Esophagus (tissue), 2 donors: ENCODE measurements at regions not wholly inside any gene's neighbourhood (a gene's known extent, or its start where the extent isn't known, plus 50 kb on each side); places are given as distances from the start of the nearest gene placed in this dataset.

ENCODE experiments used
- H3K27ac ChIP-seq, 2 donors: one replicate each; pipeline ENCODE4 v1.5.1; 2013; ENCODE audit warnings: low read depth in 2 of 2, mild to moderate bottlenecking in 2 of 2, inconsistent platforms in 1 of 2, low read length in 1 of 2, moderate library complexity in 1 of 2
- H3K27me3 ChIP-seq, 2 donors: one replicate each; pipeline ENCODE4 v1.6.1; 2013; ENCODE audit warnings: low read length in 2 of 2, control low read depth in 1 of 2, mild to moderate bottlenecking in 1 of 2; ENCODE audit not compliant: insufficient read depth in 2 of 2, control insufficient read depth in 1 of 2
- H3K36me3 ChIP-seq, 2 donors: one replicate each; pipeline ENCODE4 v1.6.1; 2013; ENCODE audit warnings: low read length in 1 of 2; ENCODE audit not compliant: control insufficient read depth in 2 of 2, insufficient read depth in 2 of 2
- H3K4me1 ChIP-seq, 2 donors: one replicate each; pipeline ENCODE4 v1.6.1; 2013; ENCODE audit warnings: low read length in 1 of 2; ENCODE audit not compliant: control insufficient read depth in 2 of 2, insufficient read depth in 2 of 2
- H3K4me3 ChIP-seq, 2 donors: one replicate each; pipeline ENCODE4 v1.5.1; 2013; ENCODE audit warnings: low read length in 2 of 2, mild to moderate bottlenecking in 2 of 2, low read depth in 1 of 2, moderate library complexity in 1 of 2
- H3K9me3 ChIP-seq, 2 donors: one replicate each; pipeline ENCODE4 v1.6.1; 2013; ENCODE audit warnings: mild to moderate bottlenecking in 2 of 2, low read depth in 1 of 2, low read length in 1 of 2, moderate library complexity in 1 of 2; ENCODE audit not compliant: control insufficient read depth in 2 of 2, insufficient read depth in 1 of 2
- WGBS, 2 donors: extraction: QIAGEN DNeasy Blood & Tissue Kit; methylation state at CpG; one replicate each; pipeline ENCODE4 v1.1.7; 2013; 5-methylcytosine and 5-hydroxymethylcytosine counted together
- donor health status: healthy with polysubstance abuse.
- donor health status: Bipolar disorder and iron deficiency.

GRCh38 chr17:70254735-70255460, 85.6 kb downstream of the KCNJ2 start:
- Histone ChIP-seq H3K9me3 (no peaks in the 10 kb centered on the region), H3K27me3 (no peaks in the 10 kb centered on the region), H3K27ac (no peak overlapping the region), H3K4me1 (no peaks in the 10 kb centered on the region), H3K36me3 (no peaks in the 10 kb centered on the region), H3K4me3 (no peak overlapping the region)
- 67 to 73% methylated on average over 2 of the region's 2 CpGs for WGBS, 2 donors

GRCh38 chr17:70256751-70257150, 87.4 kb downstream of the KCNJ2 start:
- H3K27ac ChIP-seq: no peak overlapping the region
- H3K4me1 ChIP-seq: no peaks in the 10 kb centered on the region
- H3K36me3 ChIP-seq: no peaks in the 10 kb centered on the region
- WGBS, 2 donors: 78 to 85% methylated on average over 2 of the region's 2 CpGs
- H3K27me3 ChIP-seq: no peaks in the 10 kb centered on the region
- H3K4me3 ChIP-seq: no peak overlapping the region
- no peaks in the 10 kb centered on the region for H3K9me3 ChIP-seq

GRCh38 chr17:70258465-70258864, 89.1 kb downstream of the KCNJ2 start:
- H3K36me3 ChIP-seq: no peaks in the 10 kb centered on the region
- no peak overlapping the region for H3K4me3 ChIP-seq
- H3K9me3 ChIP-seq: no peaks in the 10 kb centered on the region
- H3K4me1 ChIP-seq: no peaks in the 10 kb centered on the region
- no peak overlapping the region for H3K27ac ChIP-seq
- H3K27me3 ChIP-seq: no peaks in the 10 kb centered on the region

GRCh38 chr17:70259400-70259799, 90.1 kb downstream of the KCNJ2 start:
- 70 to 74% methylated on average over 3 of the region's 3 CpGs for WGBS, 2 donors
- no peaks in the 10 kb centered on the region for H3K27me3 ChIP-seq
- no peak overlapping the region for H3K27ac ChIP-seq
- H3K9me3 ChIP-seq: no peaks in the 10 kb centered on the region
- H3K4me3 ChIP-seq: no peak overlapping the region
- H3K4me1 ChIP-seq: no peaks in the 10 kb centered on the region
- no peaks in the 10 kb centered on the region for H3K36me3 ChIP-seq

- 90 to 93% methylated on average over 3 of the region's 3 CpGs for WGBS, 2 donors
- no peak overlapping the region for H3K4me3 ChIP-seq
- H3K27ac ChIP-seq: no peak overlapping the region
- H3K9me3 ChIP-seq: no peaks in the 10 kb centered on the region
- no peaks in the 10 kb centered on the region for H3K27me3 ChIP-seq
- H3K36me3 ChIP-seq: no peaks in the 10 kb centered on the region
- H3K4me1 ChIP-seq: no peaks in the 10 kb centered on the region
These were observed 91.8 kb downstream of the KCNJ2 start for GRCh38 chr17:70261170-70261569.

- Histone ChIP-seq H3K27ac (no peak overlapping the region), H3K4me1 (no peaks in the 10 kb centered on the region)
- WGBS, 2 donors: 66 to 68% methylated on average over 2 of the region's 2 CpGs
These were observed 96.1 kb downstream of the KCNJ2 start for GRCh38 chr17:70265471-70265870.

GRCh38 chr17:70266394-70266793, 97.1 kb downstream of the KCNJ2 start:
- no peaks in the 10 kb centered on the region for H3K36me3 ChIP-seq
- WGBS, 2 donors: 75 to 80% methylated on average over 2 of the region's 2 CpGs
- no peak overlapping the region for H3K4me3 ChIP-seq
- no peaks in the 10 kb centered on the region for H3K27me3 ChIP-seq
- H3K9me3 ChIP-seq: no peaks in the 10 kb centered on the region
- H3K4me1 ChIP-seq: no peaks in the 10 kb centered on the region
- no peak overlapping the region for H3K27ac ChIP-seq

More at GRCh38 chr17:70265471-70265870, 96.1 kb downstream of the KCNJ2 start:
- H3K27me3 ChIP-seq: no peaks in the 10 kb centered on the region
- no peak overlapping the region for H3K4me3 ChIP-seq
- no peaks in the 10 kb centered on the region for H3K9me3 ChIP-seq
- no peaks in the 10 kb centered on the region for H3K36me3 ChIP-seq

GRCh38 chr17:70268383-70268782, 99.1 kb downstream of the KCNJ2 start:
- no peaks in the 10 kb centered on the region for H3K27me3 ChIP-seq
- no peak overlapping the region for H3K4me3 ChIP-seq
- H3K9me3 ChIP-seq: no peaks in the 10 kb centered on the region
- H3K4me1 ChIP-seq: no peaks in the 10 kb centered on the region
- 91 to 98% methylated on average over 1 of the region's 1 CpG for WGBS, 2 donors
- H3K36me3 ChIP-seq: no peaks in the 10 kb centered on the region
- no peak overlapping the region for H3K27ac ChIP-seq

GRCh38 chr17:70270554-70270953, 101.2 kb downstream of the KCNJ2 start:
- H3K27ac ChIP-seq: no peak overlapping the region
- no peaks in the 10 kb centered on the region for H3K9me3 ChIP-seq
- no peaks in the 10 kb centered on the region for H3K27me3 ChIP-seq
- H3K36me3 ChIP-seq: no peaks in the 10 kb centered on the region
- no peaks in the 10 kb centered on the region for H3K4me1 ChIP-seq
- H3K4me3 ChIP-seq: no peak overlapping the region
- 77 to 89% methylated on average over 7 of the region's 7 CpGs for WGBS, 2 donors

- H3K9me3 ChIP-seq: no peaks in the 10 kb centered on the region
- no peak overlapping the region for H3K4me3 ChIP-seq
- no peaks in the 10 kb centered on the region for H3K27me3 ChIP-seq
- H3K4me1 ChIP-seq: no peaks in the 10 kb centered on the region
- H3K27ac ChIP-seq: no peak overlapping the region
- no peaks in the 10 kb centered on the region for H3K36me3 ChIP-seq
- 78 to 81% methylated on average over 3 of the region's 3 CpGs for WGBS, 2 donors
These were observed 101.9 kb downstream of the KCNJ2 start for GRCh38 chr17:70271200-70271599.
